ENCODE measurements at regions not wholly inside any gene's neighbourhood (a gene's known extent, or its start where the extent isn't known, plus 50 kb on each side); places are given as distances from the start of the nearest gene placed in this dataset.
"Not testable (repeated sequence)": the region's sequence is repeated elsewhere in the genome, so short reads cannot be mapped to it uniquely, and the experiment has no call there.

DNA sequence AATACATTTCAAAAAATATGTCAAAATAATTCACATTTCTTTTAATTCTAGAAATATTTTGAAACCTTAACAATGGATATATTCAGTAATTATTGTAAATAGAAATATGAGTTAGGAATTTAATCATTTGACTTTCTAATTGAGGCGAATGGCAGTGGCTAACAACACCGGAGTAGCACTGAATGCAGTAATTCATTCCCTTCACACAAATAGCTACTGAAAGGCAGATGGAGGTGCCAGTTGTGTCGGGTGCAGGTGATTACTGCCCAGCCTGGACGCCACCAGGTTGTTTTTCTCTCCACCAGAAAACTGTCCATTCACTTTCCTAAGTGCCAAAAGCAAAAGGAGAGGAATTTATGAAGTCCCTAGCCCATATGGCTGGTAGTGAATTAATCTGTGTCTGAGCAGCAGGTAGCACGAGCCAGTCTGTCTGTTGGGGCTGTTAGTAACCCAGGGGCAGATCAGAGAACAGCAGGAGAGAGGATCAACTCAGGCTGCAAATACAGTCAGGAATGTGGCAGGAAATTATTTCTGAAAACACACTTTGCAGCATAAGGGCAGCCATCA lies 79.3 kb upstream of the GMNC start:
- no peaks in the 10 kb centered on the region for H3K36me3 ChIP-seq (ENCODE audit: control insufficient read depth, insufficient read depth, low read length)

DNA sequence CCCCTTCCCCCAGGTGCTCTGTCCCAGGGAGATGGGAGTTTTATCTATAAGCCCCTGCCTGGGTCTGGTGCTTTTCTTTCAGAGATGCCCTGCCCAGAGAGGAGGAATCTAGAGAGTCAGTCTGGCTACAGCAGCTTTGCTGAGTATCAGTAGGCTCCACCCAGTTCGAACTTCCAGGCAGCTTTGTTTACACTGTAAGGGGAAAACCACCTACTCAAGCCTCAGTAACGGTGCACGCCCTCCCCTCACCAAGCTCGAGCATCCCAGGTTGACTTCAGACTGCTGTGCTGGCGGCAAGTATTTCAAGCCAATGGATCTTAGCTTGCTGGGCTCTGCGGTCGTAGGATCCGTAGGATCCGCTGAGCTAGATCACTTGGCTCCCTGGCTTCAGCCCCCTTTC lies 72.1 kb upstream of the GMNC start:
- H3K4me3 ChIP-seq (ENCODE audit: low read depth, low read length); H3K27ac ChIP-seq; H3K4me2 ChIP-seq (ENCODE audit: low read length); H3K36me3 ChIP-seq (ENCODE audit: control insufficient read depth, insufficient read depth, low read length); H3K27me3 ChIP-seq (ENCODE audit: control insufficient read depth, insufficient read depth, low read length); H3K9me3 ChIP-seq (ENCODE audit: control insufficient read depth, low read length); H3K4me1 ChIP-seq; H3K9ac ChIP-seq; H2AFZ ChIP-seq; H3K79me2 ChIP-seq: not testable (repeated sequence)

More for the DNA sequence above, 79.3 kb upstream of the GMNC start:
- H3K4me1 ChIP-seq = no peaks in the 10 kb centered on the region
- no peaks in the 10 kb centered on the region for H3K9me3 ChIP-seq (ENCODE audit: control insufficient read depth, low read length)
- H2AFZ ChIP-seq = no peak overlapping the region
- no peak overlapping the region for H3K9ac ChIP-seq
- no peak overlapping the region for H3K4me2 ChIP-seq (ENCODE audit: low read length)
- H3K27me3 ChIP-seq (ENCODE audit: control insufficient read depth, insufficient read depth, low read length) = no peaks in the 10 kb centered on the region
- TF ChIP-seq, protein P1, sequence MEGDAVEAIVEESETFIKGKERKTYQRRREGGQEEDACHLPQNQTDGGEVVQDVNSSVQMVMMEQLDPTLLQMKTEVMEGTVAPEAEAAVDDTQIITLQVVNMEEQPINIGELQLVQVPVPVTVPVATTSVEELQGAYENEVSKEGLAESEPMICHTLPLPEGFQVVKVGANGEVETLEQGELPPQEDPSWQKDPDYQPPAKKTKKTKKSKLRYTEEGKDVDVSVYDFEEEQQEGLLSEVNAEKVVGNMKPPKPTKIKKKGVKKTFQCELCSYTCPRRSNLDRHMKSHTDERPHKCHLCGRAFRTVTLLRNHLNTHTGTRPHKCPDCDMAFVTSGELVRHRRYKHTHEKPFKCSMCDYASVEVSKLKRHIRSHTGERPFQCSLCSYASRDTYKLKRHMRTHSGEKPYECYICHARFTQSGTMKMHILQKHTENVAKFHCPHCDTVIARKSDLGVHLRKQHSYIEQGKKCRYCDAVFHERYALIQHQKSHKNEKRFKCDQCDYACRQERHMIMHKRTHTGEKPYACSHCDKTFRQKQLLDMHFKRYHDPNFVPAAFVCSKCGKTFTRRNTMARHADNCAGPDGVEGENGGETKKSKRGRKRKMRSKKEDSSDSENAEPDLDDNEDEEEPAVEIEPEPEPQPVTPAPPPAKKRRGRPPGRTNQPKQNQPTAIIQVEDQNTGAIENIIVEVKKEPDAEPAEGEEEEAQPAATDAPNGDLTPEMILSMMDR (IDR thresholded peaks at IDR 0.05) = no peak
- no peak overlapping the region for H3K4me3 ChIP-seq (ENCODE audit: low read depth, low read length)
- H3K79me2 ChIP-seq = no peaks in the 10 kb centered on the region
- H3K27ac ChIP-seq = no peak overlapping the region

DNA sequence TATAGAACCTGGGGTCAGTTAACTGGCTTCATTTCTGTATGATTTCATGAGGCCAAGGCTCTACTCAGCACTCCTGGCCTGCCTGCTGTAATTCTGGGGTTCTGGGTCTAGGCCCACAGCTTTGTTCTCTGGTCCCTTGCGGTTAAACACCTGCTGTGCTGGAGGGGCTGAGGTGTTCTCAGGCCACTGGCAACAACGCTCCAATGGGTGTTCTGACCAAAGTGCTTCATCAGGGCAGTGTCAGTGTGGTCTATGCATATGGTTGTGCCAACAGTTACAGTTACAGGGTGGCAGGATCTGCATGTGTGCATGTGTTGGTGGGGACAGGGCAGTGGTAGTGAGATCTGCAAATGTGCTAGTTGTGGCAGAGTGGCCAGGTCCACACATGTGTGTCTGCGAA lies 64.1 kb upstream of the GMNC start:
- TF ChIP-seq, protein P1 (IDR thresholded peaks at IDR 0.05) = no peak
- H3K9me3 ChIP-seq (ENCODE audit: control insufficient read depth, low read length) = no peaks in the 10 kb centered on the region
- no peak overlapping the region for H3K9ac ChIP-seq
- no peak overlapping the region for H3K4me3 ChIP-seq (ENCODE audit: low read depth, low read length)
- H3K36me3 ChIP-seq (ENCODE audit: control insufficient read depth, insufficient read depth, low read length) = no peaks in the 10 kb centered on the region
- H3K4me1 ChIP-seq = no peaks in the 10 kb centered on the region
- no peak overlapping the region for H2AFZ ChIP-seq
- no peak overlapping the region for H3K27ac ChIP-seq
- no peaks in the 10 kb centered on the region for H3K79me2 ChIP-seq
- H3K4me2 ChIP-seq (ENCODE audit: low read length) = no peak overlapping the region
- H3K27me3 ChIP-seq (ENCODE audit: control insufficient read depth, insufficient read depth, low read length) = no peaks in the 10 kb centered on the region

DNA sequence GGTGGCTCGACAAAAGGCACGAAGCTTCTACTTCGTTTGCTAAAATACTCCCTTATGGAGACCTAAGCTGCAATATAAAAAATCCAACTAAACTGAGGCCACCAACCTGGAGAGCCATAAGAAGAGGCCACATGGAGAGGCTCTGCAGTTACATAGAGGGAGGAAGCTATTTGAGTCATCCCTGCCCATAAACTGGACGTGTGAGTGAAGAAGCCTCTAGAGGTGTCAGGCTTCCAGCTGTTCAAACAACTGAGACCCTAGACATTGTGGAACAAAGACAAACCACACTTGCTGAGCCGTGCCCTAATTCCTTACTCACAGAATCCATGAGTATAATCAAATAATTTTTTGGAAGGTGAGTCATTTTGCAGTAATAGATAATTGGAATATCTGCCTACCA lies 50.2 kb upstream of the GMNC start:
- H3K79me2 ChIP-seq = no peaks in the 10 kb centered on the region

More for the DNA sequence above, 50.2 kb upstream of the GMNC start:
- Histone ChIP-seq H3K4me3 (ENCODE audit: low read depth, low read length) (no peak overlapping the region), H3K36me3 (ENCODE audit: control insufficient read depth, insufficient read depth, low read length) (no peaks in the 10 kb centered on the region), H3K9ac (no peak overlapping the region), H3K27ac (no peak overlapping the region), H3K4me1 (no peaks in the 10 kb centered on the region), H3K9me3 (ENCODE audit: control insufficient read depth, low read length) (no peaks in the 10 kb centered on the region), H3K4me2 (ENCODE audit: low read length) (no peak overlapping the region), H3K27me3 (ENCODE audit: control insufficient read depth, insufficient read depth, low read length) (no peaks in the 10 kb centered on the region), H2AFZ (no peak overlapping the region)
- TF ChIP-seq, protein P1 (IDR thresholded peaks at IDR 0.05) = no peak

Data from parathyroid adenoma (tissue), 2 donors.